Gastroesophageal sphincter (tissue), 4 donors: ENCODE measurements at regions not wholly inside any gene's neighbourhood (a gene's known extent, or its start where the extent isn't known, plus 50 kb on each side); places are given as distances from the start of the nearest gene placed in this dataset.
A peak's percentile ranks its signal among the peaks of the same experiment; 100 is the strongest.

Experiments used
- ATAC-seq: fragments of 150-250 bp; one replicate; pipeline ENCODE4 v1.9.1; 2016; ENCODE audit warnings: mild to moderate bottlenecking, moderate library complexity
- H3K27ac ChIP-seq, 4 donors: fragments of 200-600 bp; sonication (generic) in 3 of 4; 1 replicate in 3 of 4; 2 replicates in 1 of 4; pipeline ENCODE4 v1.5.1; 2016 to 2019
- H3K27me3 ChIP-seq: fragments of 200-600 bp; sonication (generic); one replicate; pipeline ENCODE4 v1.5.1; 2019
- H3K36me3 ChIP-seq, 2 donors: fragments of 200-600 bp; sonication (generic); one replicate each; pipeline ENCODE4 v1.5.1; 2019; ENCODE audit warnings: control low read depth in 1 of 2
- H3K4me1 ChIP-seq, 3 donors: fragments of 200-600 bp; sonication (generic); 1 replicate in 2 of 3; 2 replicates in 1 of 3; pipeline ENCODE4 v1.5.1; 2016 to 2019; ENCODE audit warnings: control low read depth in 2 of 3
- H3K4me3 ChIP-seq, 2 donors: fragments of 200-600 bp; sonication (generic); one replicate each; pipeline ENCODE4 v1.5.1; 2019; ENCODE audit warnings: mild to moderate bottlenecking in 1 of 2, moderate library complexity in 1 of 2
- H3K9me3 ChIP-seq, 3 donors: fragments of 200-600 bp; sonication (generic); one replicate each; pipeline ENCODE4 v1.5.1; 2017 to 2019; ENCODE audit warnings: control low read depth in 2 of 3
- CTCF ChIP-seq, 4 experiments: fragments of 200-600 bp in 2 of 4; fragments of 450-650 bp in 2 of 4; sonication (generic) in 1 of 4; IDR thresholded peaks; one replicate each; pipeline ENCODE4 v1.5.1; 2017 to 2019; ENCODE audit warnings: antibody characterized with exemption in 4 of 4, mild to moderate bottlenecking in 2 of 4, moderate library complexity in 2 of 4
- EP300 ChIP-seq: sonication (generic); formaldehyde crosslinking; IDR thresholded peaks from one replicate; pipeline ENCODE4 v1.6.1; 2017; ENCODE audit warnings: antibody characterized with exemption, mild to moderate bottlenecking
- POLR2A ChIP-seq, 2 donors: fragments of 450-650 bp; IDR thresholded peaks; one replicate each; pipeline ENCODE4 v1.6.1; 2017; ENCODE audit warnings: antibody characterized with exemption in 2 of 2, mild to moderate bottlenecking in 2 of 2, moderate library complexity in 1 of 2
- POLR2AphosphoS5 ChIP-seq: sonication (generic); formaldehyde crosslinking; IDR thresholded peaks from one replicate; pipeline ENCODE4 v1.6.1; 2017; ENCODE audit warnings: antibody characterized with exemption
- WGBS, 2 donors: methylation state at CpG; one replicate each; pipeline ENCODE4 v1.1.5; 2018; ENCODE audit warnings: low coverage in 1 of 2; 5-methylcytosine and 5-hydroxymethylcytosine counted together

GRCh38 chr1:115186711-115187265, 97.5 kb upstream of the TSPAN2 start:
- no peak for ATAC-seq
- no peak for TF ChIP-seq EP300
- no peak for TF ChIP-seq POLR2AphosphoS5
- TF ChIP-seq POLR2A (IDR thresholded peaks at IDR 0.05), result no peak
- TF ChIP-seq CTCF (IDR thresholded peaks at IDR 0.05), result no peak
- no peaks in the 10 kb centered on the region for H3K36me3 ChIP-seq
- no peak overlapping the region for H3K4me3 ChIP-seq
- 75 to 86% methylated on average over 5 to 8 of the region's 8 CpGs for WGBS, 2 donors
- H3K9me3 ChIP-seq, result no peaks in the 10 kb centered on the region
- no peaks in the 10 kb centered on the region for H3K27me3 ChIP-seq
- H3K4me1 ChIP-seq, result peaks cover 0 to 14% (median 0%) of the 10 kb centered on the region in 3 donors
- H3K27ac ChIP-seq, result no peak overlapping the region

GRCh38 chr1:115185336-115185735, 96.0 kb upstream of the TSPAN2 start:
- WGBS, 2 donors, result 83 to 93% methylated on average over 1 to 3 of the region's 4 CpGs
- H3K4me1 ChIP-seq, result peaks cover 0 to 14% (median 0%) of the 10 kb centered on the region in 3 donors
- H3K27ac ChIP-seq, result no peak overlapping the region
- no peaks in the 10 kb centered on the region for H3K27me3 ChIP-seq
- no peaks in the 10 kb centered on the region for H3K9me3 ChIP-seq
- no peaks in the 10 kb centered on the region for H3K36me3 ChIP-seq
- H3K4me3 ChIP-seq, result no peak overlapping the region
- TF ChIP-seq POLR2AphosphoS5 (no peak), POLR2A (IDR thresholded peaks at IDR 0.05) (no peak), EP300 (no peak), CTCF (IDR thresholded peaks at IDR 0.05) (no peak)
- ATAC-seq, result no peak

DNA sequence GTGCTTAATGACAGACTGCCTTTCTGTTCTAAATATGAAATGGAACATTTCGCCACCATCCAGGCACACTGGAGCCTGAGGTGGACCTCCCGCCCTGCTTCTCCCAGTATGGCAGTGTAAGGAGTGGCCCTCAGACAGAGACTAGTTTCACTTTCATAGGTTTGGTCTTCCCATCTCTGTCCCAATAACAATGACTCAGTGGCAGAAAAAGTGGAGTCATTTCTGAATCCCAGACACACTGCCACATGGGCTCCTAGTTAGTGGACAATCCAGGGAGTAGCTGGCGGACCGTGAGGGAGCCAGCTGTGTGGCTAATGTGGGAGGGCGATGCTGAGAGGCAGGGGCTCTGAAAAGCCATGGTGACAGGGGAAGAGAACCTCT, 95.6 kb upstream of the TSPAN2 start:
- no peak overlapping the region for H3K4me3 ChIP-seq
- no peaks in the 10 kb centered on the region for H3K27me3 ChIP-seq

DNA sequence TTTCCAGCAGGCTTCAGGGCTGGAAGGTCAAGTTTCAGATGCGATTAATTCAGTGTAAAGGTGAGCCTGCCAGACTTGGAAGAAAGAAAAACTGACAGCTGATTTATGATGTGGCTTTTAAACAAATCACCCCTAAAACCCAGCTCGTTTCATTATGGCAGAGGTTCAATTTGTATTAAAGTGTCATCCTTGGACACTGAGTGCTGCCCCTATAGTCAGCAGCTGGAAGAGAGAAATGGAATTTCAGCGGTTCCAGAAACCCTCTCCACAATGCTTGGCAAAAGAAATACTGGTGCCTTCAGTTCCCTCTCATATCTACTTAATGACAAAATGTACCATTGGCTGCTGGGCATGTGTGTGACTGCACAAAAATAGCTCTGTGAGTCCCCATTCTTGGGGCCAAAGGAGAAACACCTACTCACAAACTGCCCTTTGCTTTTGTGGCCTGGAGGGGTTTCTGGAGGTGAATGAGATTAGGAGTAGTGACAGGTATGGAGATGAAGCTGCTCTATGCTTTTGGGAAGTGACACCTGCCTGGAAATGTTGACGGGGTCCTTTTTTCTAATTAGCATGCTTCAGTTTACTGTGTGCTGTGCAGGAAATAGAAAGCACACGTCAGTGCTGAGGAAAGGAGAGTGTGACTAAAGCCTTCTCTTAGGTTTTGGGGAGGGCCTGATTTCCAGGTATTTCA, 95.1 kb upstream of the TSPAN2 start:
- TF ChIP-seq POLR2AphosphoS5 (no peak), POLR2A (IDR thresholded peaks at IDR 0.05) (no peak), CTCF (IDR thresholded peaks at IDR 0.05) (no peak), EP300 (no peak)
- Histone ChIP-seq H3K27ac (peak overlapping the region in 2 of 4 donors; percentile 10 to 14), H3K27me3 (no peaks in the 10 kb centered on the region), H3K9me3 (no peaks in the 10 kb centered on the region), H3K4me1 (peaks cover 0 to 14% (median 0%) of the 10 kb centered on the region in 3 donors), H3K36me3 (no peaks in the 10 kb centered on the region), H3K4me3 (no peak overlapping the region)
- WGBS, 2 donors, result 58 to 80% methylated on average over 5 of the region's 5 CpGs
- peak; percentile 10 for ATAC-seq

More for the DNA sequence above, 95.6 kb upstream of the TSPAN2 start:
- peak overlapping the region in 2 of 4 donors; percentile 10 to 14 for H3K27ac ChIP-seq
- WGBS, 2 donors, result 93 to 100% methylated on average over 2 to 3 of the region's 5 CpGs
- H3K4me1 ChIP-seq, result peaks cover 0 to 14% (median 0%) of the 10 kb centered on the region in 3 donors
- H3K9me3 ChIP-seq, result no peaks in the 10 kb centered on the region
- peak; percentile 75 for ATAC-seq
- no peaks in the 10 kb centered on the region for H3K36me3 ChIP-seq
- TF ChIP-seq EP300 (no peak), CTCF (IDR thresholded peaks at IDR 0.05) (no peak)

- Histone ChIP-seq H3K9me3 (no peaks in the 10 kb centered on the region), H3K27ac (peak overlapping the region in 1 of 4 donors; percentile 10), H3K27me3 (no peaks in the 10 kb centered on the region), H3K36me3 (no peaks in the 10 kb centered on the region), H3K4me3 (no peak overlapping the region), H3K4me1 (peaks cover 0 to 14% (median 0%) of the 10 kb centered on the region in 3 donors)
- no peak for TF ChIP-seq POLR2AphosphoS5
- TF ChIP-seq POLR2A (IDR thresholded peaks at IDR 0.05), result no peak
- no peak for TF ChIP-seq EP300
- TF ChIP-seq CTCF (IDR thresholded peaks at IDR 0.05), result no peak
- no peak for ATAC-seq
- 29 to 43% methylated on average over 5 to 7 of the region's 8 CpGs for WGBS, 2 donors
These were observed 94.5 kb upstream of the TSPAN2 start for GRCh38 chr1:115183721-115184259.
